ENCODE measurements at regions not wholly inside any gene's neighbourhood (a gene's known extent, or its start where the extent isn't known, plus 50 kb on each side); places are given as distances from the start of the nearest gene placed in this dataset.
"Not testable (repeated sequence)": the region's sequence is repeated elsewhere in the genome, so short reads cannot be mapped to it uniquely, and the experiment has no call there.

GRCh38 chr11:89616999-89617602 is 93.0 kb upstream of the TRIM77 start:
- intact Hi-C loops (cut with DNase I); H3K4me3 ChIP-seq; H3K4me1 ChIP-seq; DNase-seq (ENCODE audit: extremely low spot score); H3K27me3 ChIP-seq; H3K36me3 ChIP-seq; H3K27ac ChIP-seq (replicated peaks in 1 of 4); H3K9me3 ChIP-seq: not testable (repeated sequence)
- 37% methylated on average over 1 of the region's 1 CpG for WGBS
- TF ChIP-seq CTCF (IDR thresholded peaks at IDR 0.05): peak; percentile 20 to 30 (median 27)

DNA sequence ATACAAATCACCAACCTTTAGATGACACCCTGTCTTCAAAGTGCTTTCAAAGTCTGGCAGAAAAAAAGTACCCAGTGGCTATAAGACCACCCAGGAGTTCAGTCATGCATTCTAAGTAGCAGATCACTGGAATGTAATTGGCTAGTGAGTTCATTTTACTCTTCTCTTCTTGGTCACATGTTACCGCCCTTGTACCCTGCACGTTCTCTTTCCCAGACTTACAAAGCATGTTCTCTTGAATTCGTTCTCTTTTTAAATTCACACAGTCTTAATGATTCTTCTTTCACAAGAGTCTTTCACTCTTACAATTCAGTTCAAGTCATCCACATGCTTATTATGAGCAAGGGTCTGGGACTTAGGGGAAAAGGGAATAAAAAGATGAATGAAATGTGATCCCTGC is 89.4 kb upstream of the TRIM77 start:
- intact Hi-C loops (cut with DNase I); H3K9me3 ChIP-seq; DNase-seq (ENCODE audit: extremely low spot score); H3K27ac ChIP-seq (replicated peaks in 1 of 4); H3K36me3 ChIP-seq; H3K4me1 ChIP-seq; H3K4me3 ChIP-seq; H3K27me3 ChIP-seq: not testable (repeated sequence)
- WGBS: 76% methylated on average over 3 of the region's 3 CpGs

DNA sequence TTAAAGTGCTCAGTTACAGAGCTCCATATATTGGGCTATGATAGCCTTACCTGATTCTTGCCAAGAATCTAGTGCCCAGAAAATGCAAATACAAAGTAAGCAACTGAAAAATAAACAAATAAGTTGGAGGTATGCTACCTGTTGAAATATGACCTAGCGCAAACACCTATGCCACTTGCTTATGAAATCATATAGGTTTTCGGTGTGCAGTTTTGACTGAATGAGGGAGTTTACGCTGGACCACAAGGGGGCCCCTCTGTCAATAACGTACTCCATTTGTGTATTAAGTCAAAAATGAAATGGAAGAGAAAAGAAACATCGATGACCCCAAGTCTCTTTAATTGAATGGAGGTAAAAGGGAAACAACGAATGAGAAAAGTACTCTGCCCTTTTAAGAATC is 84.9 kb upstream of the TRIM77 start:
- TF ChIP-seq POLR2A (IDR thresholded peaks at IDR 0.05; ENCODE audit: low read depth) (no peak), EP300 (IDR thresholded peaks at IDR 0.05) (no peak), CTCF (IDR thresholded peaks at IDR 0.05) (no peak), POLR2AphosphoS5 (IDR thresholded peaks at IDR 0.05) (no peak)
- intact Hi-C loops (cut with DNase I): no loop called here
- 83% methylated on average over 6 of the region's 6 CpGs for WGBS

DNA sequence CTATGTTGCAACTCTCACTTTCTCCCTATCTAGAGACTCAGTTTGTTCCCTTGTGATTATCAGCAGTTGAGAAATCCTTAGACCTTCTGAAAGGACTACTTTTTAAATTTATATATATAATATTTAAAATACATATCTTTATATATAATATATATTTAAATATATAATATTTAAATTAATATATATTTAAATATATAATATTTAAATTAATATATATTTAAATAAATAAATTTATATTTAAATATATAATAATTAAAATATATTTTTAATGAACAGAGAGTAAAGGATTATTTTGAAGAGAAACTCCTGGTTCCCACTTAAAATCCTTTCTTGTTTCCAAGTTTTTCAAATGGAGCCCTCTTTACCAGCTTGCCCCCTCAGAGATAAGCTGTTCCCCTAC is 83.7 kb upstream of the TRIM77 start:
- Histone ChIP-seq H3K27me3 (no peaks in the 10 kb centered on the region), H3K9me3 (no peaks in the 10 kb centered on the region), H3K36me3 (no peaks in the 10 kb centered on the region), H3K4me1 (no peaks in the 10 kb centered on the region), H3K27ac (replicated peaks in 1 of 4) (no peak overlapping the region), H3K4me3 (no peak overlapping the region)
- intact Hi-C loops (cut with DNase I): no loop called here
- no peak for DNase-seq (ENCODE audit: extremely low spot score)
- no peak for TF ChIP-seq POLR2A (IDR thresholded peaks at IDR 0.05; ENCODE audit: low read depth)

More for the DNA sequence above, 84.9 kb upstream of the TRIM77 start:
- Histone ChIP-seq H3K36me3 (no peaks in the 10 kb centered on the region), H3K9me3 (no peaks in the 10 kb centered on the region), H3K4me3 (no peak overlapping the region), H3K4me1 (no peaks in the 10 kb centered on the region), H3K27me3 (no peaks in the 10 kb centered on the region), H3K27ac (replicated peaks in 1 of 4) (no peak overlapping the region)
- no peak for DNase-seq (ENCODE audit: extremely low spot score)

DNA sequence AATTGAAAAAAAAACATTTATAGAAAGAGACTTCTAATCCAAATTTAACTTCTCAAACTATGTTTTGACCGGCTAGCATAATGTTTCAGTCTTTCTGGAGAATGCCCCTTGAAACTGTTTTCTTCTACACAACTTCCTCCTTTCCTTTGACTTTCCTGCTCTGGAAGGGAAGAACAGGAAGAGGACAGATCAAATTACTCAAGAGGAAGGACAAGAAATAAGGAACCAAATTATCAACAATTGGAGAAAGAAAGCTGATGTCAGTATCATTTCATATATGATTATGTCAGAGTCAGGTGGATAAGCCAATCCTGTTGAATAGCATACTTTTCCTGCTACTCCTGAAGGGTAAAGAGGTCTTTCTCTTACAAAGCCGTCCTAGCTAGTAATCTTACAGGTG is 83.2 kb upstream of the TRIM77 start:
- intact Hi-C loops (cut with DNase I); H3K27me3 ChIP-seq; H3K36me3 ChIP-seq; H3K4me3 ChIP-seq; DNase-seq (ENCODE audit: extremely low spot score); H3K4me1 ChIP-seq; H3K27ac ChIP-seq (replicated peaks in 1 of 4); H3K9me3 ChIP-seq: not testable (repeated sequence)
- 71% methylated on average over 2 of the region's 2 CpGs for WGBS

DNA sequence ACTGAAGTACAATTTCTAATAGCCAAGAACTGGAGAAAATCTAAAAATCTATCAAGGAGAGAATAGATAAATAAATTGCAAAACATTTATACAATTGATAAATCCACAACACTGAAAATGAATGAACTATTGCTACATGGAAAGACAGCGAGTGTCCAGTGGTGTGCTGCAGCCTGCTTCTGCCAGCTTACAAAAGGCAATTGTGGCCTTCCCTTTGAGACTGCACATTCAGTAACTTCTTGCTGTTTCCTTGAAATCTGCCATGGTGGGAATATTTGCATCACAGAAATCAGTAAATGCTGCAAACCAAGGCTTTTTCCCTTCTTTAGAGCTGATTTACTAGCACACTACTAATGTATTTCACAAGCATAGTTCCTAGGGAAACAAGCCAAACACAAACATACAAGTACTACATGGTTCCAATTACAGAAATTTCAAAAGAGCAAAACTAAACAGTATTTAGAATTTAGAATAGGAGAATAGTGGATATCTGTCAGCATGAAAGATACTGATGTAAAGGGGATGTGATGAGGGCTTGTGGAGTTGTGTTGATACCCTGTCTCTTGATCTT is 76.9 kb upstream of the TRIM77 start:
- Histone ChIP-seq H3K9me3 (no peaks in the 10 kb centered on the region), H3K4me3 (no peak overlapping the region), H3K36me3 (no peaks in the 10 kb centered on the region), H3K27ac (replicated peaks in 1 of 4) (no peak overlapping the region), H3K27me3 (no peaks in the 10 kb centered on the region), H3K4me1 (no peaks in the 10 kb centered on the region)
- no peak for DNase-seq (ENCODE audit: extremely low spot score)
- 58% methylated on average over 1 of the region's 1 CpG for WGBS
- TF ChIP-seq POLR2AphosphoS5 (IDR thresholded peaks at IDR 0.05) (no peak), POLR2A (IDR thresholded peaks at IDR 0.05; ENCODE audit: low read depth) (no peak), CTCF (IDR thresholded peaks at IDR 0.05) (no peak), EP300 (IDR thresholded peaks at IDR 0.05) (no peak)
- intact Hi-C loops (cut with DNase I): no loop called here

DNA sequence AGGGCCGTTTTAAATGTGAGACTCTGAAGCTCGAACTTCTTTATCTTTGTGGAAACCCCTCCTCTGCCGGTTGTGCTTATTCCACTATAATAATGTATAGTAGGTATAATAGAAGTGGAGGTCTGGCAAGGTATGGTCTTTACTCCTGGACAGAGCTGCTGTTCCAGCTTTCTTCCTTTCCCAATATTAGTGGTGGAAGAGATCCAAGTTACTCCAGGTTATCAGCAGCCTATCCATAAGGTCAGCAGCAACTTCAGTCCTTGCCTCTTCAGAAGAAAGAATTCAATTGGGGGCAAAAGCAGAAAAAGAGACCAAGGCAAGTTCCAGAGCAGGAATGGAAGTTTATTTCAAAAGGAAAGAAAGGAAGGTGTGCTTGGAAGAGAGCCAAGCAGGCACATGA is 69.3 kb upstream of the TRIM77 start:
- H3K4me3 ChIP-seq; H3K9me3 ChIP-seq; H3K27ac ChIP-seq (replicated peaks in 1 of 4); H3K36me3 ChIP-seq; H3K27me3 ChIP-seq; DNase-seq (ENCODE audit: extremely low spot score); intact Hi-C loops (cut with DNase I); H3K4me1 ChIP-seq: not testable (repeated sequence)
- 92% methylated on average over 3 of the region's 3 CpGs for WGBS

DNA sequence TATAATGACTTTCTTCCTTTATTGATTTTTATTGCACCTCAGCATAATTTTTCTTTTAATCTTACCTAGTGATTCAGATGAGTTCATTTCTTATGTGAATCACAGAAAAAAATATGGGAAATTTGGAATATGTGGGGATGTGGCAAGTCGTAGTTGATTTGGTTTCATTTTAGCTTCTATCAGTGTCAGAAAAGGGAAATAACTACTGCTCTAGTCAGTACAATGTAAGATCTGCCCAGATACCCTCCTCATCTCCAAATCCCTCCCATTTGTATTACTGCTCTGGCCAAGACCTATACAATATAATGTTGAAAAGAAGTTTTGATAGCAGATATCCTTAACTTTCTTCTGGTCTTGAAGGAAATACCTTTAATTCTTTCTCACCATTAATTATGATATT is 61.9 kb upstream of the TRIM77 start:
- 64% methylated on average over 1 of the region's 1 CpG for WGBS
- intact Hi-C loops (cut with DNase I): not testable (repeated sequence)

DNA sequence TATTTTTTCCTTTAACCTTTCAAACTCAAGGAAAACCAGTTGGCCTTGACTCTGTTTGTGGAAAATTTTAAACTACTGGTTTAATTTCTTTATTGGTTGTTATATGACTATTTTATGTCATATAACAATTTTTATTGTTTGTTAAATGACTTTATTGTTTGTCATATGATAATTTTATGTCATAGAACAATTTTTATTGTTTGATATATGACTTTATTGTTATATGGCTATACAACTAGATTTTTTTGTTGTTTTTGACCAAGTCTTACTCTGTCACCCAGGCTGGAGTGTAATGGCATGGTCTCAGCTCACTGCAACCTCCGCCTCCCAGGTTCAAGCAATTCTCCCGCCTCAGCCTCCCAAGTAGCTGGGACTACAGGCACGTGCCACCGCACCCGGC is 61.1 kb upstream of the TRIM77 start:
- H3K27me3 ChIP-seq; H3K36me3 ChIP-seq; intact Hi-C loops (cut with DNase I); H3K9me3 ChIP-seq; H3K4me1 ChIP-seq; H3K4me3 ChIP-seq; DNase-seq (ENCODE audit: extremely low spot score); H3K27ac ChIP-seq (replicated peaks in 1 of 4): not testable (repeated sequence)
- WGBS: 100% methylated on average over 5 of the region's 5 CpGs

More for the DNA sequence above, 61.9 kb upstream of the TRIM77 start:
- DNase-seq (ENCODE audit: extremely low spot score); H3K36me3 ChIP-seq; H3K9me3 ChIP-seq; H3K27me3 ChIP-seq; H3K4me1 ChIP-seq; H3K27ac ChIP-seq (replicated peaks in 1 of 4); H3K4me3 ChIP-seq: not testable (repeated sequence)

- WGBS: 87% methylated on average over 2 of the region's 2 CpGs
- H3K9me3 ChIP-seq; H3K27me3 ChIP-seq; H3K36me3 ChIP-seq; H3K4me1 ChIP-seq; intact Hi-C loops (cut with DNase I); H3K4me3 ChIP-seq; DNase-seq (ENCODE audit: extremely low spot score); H3K27ac ChIP-seq (replicated peaks in 1 of 4): not testable (repeated sequence)
Observed at GRCh38 chr11:89654669-89655068, 55.4 kb upstream of the TRIM77 start.

Data from esophagus muscularis mucosa (tissue), 4 donors.